OCI-LY1 (cell line): ENCODE measurements at regions not wholly inside any gene's neighbourhood (a gene's known extent, or its start where the extent isn't known, plus 50 kb on each side); places are given as distances from the start of the nearest gene placed in this dataset.

ENCODE experiments used
- H2AFZ ChIP-seq: fragments of 200-600 bp; sonication (generic), shearing (Covaris generic); 2 replicates; pipeline ENCODE4 v1.6.0; 2014; ENCODE audit warnings: antibody characterized with exemption, mild to moderate bottlenecking, low read length
- H3F3A ChIP-seq: fragments of 200-600 bp; sonication (generic), shearing (Covaris generic); 2 replicates; pipeline ENCODE4 v1.6.0; 2014; ENCODE audit warnings: mild to moderate bottlenecking, antibody characterized with exemption, low read length, moderate library complexity; ENCODE audit not compliant: insufficient read depth
- H3K27ac ChIP-seq: fragments of 200-600 bp; sonication (generic); 2 replicates; pipeline ENCODE4 v1.5.1; 2014; ENCODE audit warnings: low read length, mixed run types, mild to moderate bottlenecking, low read depth; ENCODE audit not compliant: poor library complexity, severe bottlenecking
- H3K27me3 ChIP-seq: fragments of 200-600 bp; sonication (generic); 2 replicates; pipeline ENCODE4 v1.6.0; 2014; ENCODE audit warnings: antibody characterized with exemption, mild to moderate bottlenecking, low read length, moderate library complexity; ENCODE audit not compliant: insufficient read depth
- H3K36me3 ChIP-seq: fragments of 200-600 bp; sonication (generic); 2 replicates; pipeline ENCODE4 v1.6.1; 2014; ENCODE audit warnings: mild to moderate bottlenecking, antibody characterized with exemption, low read length, moderate library complexity, mixed read lengths; ENCODE audit not compliant: insufficient read depth
- H3K4me1 ChIP-seq: fragments of 200-600 bp; sonication (generic); 2 replicates; pipeline ENCODE4 v1.5.1; 2014; ENCODE audit warnings: mild to moderate bottlenecking, low read length, moderate library complexity; ENCODE audit not compliant: insufficient read depth, severe bottlenecking
- H3K4me2 ChIP-seq: fragments of 200-600 bp; sonication (generic), shearing (Covaris generic); 2 replicates; pipeline ENCODE4 v1.6.1; 2014; ENCODE audit warnings: low read length
- H3K4me3 ChIP-seq: fragments of 200-600 bp; sonication (generic); 2 replicates; pipeline ENCODE4 v1.5.1; 2014; ENCODE audit warnings: low read length, low read depth, mild to moderate bottlenecking, mixed read lengths; ENCODE audit not compliant: poor library complexity, severe bottlenecking
- H3K79me2 ChIP-seq: fragments of 200-600 bp; shearing (Covaris generic); 2 replicates; pipeline ENCODE4 v1.6.1; 2016; ENCODE audit warnings: mixed run types, low read length, mixed read lengths; ENCODE audit not compliant: insufficient read depth
- H3K9ac ChIP-seq: fragments of 200-600 bp; sonication (generic), shearing (Covaris generic); 2 replicates; pipeline ENCODE4 v1.6.1; 2014; ENCODE audit warnings: mild to moderate bottlenecking, low read length, mixed read lengths
- H3K9me2 ChIP-seq: fragments of 200-600 bp; sonication (generic), shearing (Covaris generic); 2 replicates; pipeline ENCODE4 v1.6.1; 2014; ENCODE audit warnings: low read depth, mild to moderate bottlenecking, low read length, mixed read lengths
- H3K9me3 ChIP-seq: fragments of 200-600 bp; shearing (Covaris generic); 2 replicates; pipeline ENCODE4 v1.6.1; 2014; ENCODE audit warnings: low read length, mixed read lengths
- H4K20me1 ChIP-seq: fragments of 200-600 bp; sonication (generic), shearing (Covaris generic); 2 replicates; pipeline ENCODE4 v1.6.0; 2016; ENCODE audit warnings: mild to moderate bottlenecking, low read length; ENCODE audit not compliant: insufficient read depth
- CTCF ChIP-seq: fragments of 200-600 bp; sonication (generic), shearing (Covaris generic); IDR thresholded peaks from 2 replicates; pipeline ENCODE4 v1.5.1; 2017; ENCODE audit warnings: mild to moderate bottlenecking, antibody characterized with exemption, low read length, moderate library complexity, mixed read lengths
- EZH2 ChIP-seq: fragments of 200-600 bp; sonication (generic), shearing (Covaris generic); IDR thresholded peaks from 2 replicates; pipeline ENCODE4 v1.8.0; 2017; ENCODE audit warnings: borderline replicate concordance, mixed run types, mild to moderate bottlenecking, antibody characterized with exemption, low read length, moderate library complexity, mixed read lengths

DNA sequence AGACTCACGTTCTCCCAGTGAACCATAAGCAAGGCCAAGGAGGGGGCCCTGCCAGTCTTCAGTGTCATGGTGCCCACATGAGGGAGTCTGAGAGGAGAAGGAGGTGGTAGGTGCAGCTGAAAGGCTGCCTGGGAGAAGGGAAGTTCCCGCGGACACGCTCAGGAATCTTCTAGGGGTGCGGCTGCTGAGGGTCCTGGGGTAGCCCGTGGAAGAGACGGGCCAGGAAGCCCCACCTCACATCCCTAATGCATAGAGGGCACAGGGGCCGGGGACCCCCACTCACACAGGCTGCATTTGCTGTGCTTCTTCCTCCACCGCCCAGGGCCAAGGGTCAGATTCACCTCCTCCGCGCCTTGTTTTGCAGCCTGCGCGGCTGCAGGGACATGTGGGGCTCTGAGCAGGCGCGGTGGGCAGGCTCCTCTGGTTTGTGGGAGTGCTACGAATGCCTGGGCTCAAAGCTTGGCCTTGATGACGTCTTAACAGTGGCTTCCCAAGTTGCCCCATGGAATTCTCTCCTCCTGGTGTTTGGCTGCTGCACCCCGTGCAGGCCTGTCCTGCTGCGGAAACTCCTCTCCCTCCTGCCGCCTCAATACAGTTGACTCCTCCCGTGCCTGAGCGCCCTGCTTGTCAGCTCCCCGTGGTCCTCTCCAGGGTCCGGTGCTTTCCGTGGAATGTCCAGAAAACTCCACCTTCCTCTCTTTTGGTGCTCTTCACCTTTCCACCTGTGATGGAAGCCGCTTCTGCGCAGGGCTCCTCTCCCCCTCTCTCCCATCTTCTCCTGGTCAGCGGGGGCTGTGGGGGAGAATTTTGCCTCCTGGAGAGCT lies 95.7 kb downstream of the VAPA start:
- H3K9me3 ChIP-seq = no peaks in the 10 kb centered on the region

GRCh38 chr18:10010611-10011015 lies 96.8 kb downstream of the VAPA start:
- Histone ChIP-seq H3K9me2 (no peaks in the 10 kb centered on the region), H3K36me3 (no peaks in the 10 kb centered on the region), H3F3A (no peaks in the 10 kb centered on the region), H3K4me3 (no peak overlapping the region), H3K9me3 (no peaks in the 10 kb centered on the region), H3K4me2 (no peak overlapping the region), H3K4me1 (no peaks in the 10 kb centered on the region), H3K27me3 (no peaks in the 10 kb centered on the region; the same call in 1 of the 2 replicates), H3K79me2 (no peaks in the 10 kb centered on the region), H3K27ac (no peak overlapping the region), H2AFZ (no peak overlapping the region), H4K20me1 (no peaks in the 10 kb centered on the region), H3K9ac (no peak overlapping the region)
- TF ChIP-seq CTCF (no peak), EZH2 (no peak)

More for the DNA sequence above, 95.7 kb downstream of the VAPA start:
- Histone ChIP-seq H3K27me3 (no peaks in the 10 kb centered on the region; the same call in 1 of the 2 replicates), H2AFZ (no peak overlapping the region), H3K4me3 (no peak overlapping the region), H3K9ac (no peak overlapping the region), H3K4me1 (no peaks in the 10 kb centered on the region), H3F3A (no peaks in the 10 kb centered on the region), H4K20me1 (no peaks in the 10 kb centered on the region), H3K27ac (no peak overlapping the region), H3K79me2 (no peaks in the 10 kb centered on the region), H3K4me2 (no peak overlapping the region), H3K9me2 (no peaks in the 10 kb centered on the region), H3K36me3 (no peaks in the 10 kb centered on the region)
- TF ChIP-seq CTCF = no peak
- TF ChIP-seq EZH2 = no peak

DNA sequence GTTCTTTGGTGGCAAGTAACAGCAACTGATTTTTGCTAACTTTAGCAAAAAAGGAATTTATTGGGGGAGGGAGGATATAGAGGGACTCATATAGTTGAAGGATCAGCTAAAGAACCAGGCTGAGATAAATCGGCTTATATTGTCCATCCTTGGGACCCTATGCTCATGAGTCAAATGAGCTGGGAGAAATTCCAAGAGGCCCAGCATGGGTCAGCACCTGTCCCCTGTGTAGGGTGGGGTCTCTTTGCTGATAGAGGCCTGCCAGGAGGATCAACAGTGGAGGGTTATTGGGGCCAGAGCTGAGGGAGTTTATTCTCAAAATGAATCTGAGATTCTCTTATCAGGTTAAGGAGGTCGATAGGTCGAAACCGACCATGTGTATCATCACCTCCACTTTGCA lies 97.2 kb downstream of the VAPA start:
- Histone ChIP-seq H2AFZ (no peak overlapping the region), H3K27me3 (no peaks in the 10 kb centered on the region; the same call in 1 of the 2 replicates), H3K9me3 (no peaks in the 10 kb centered on the region), H3K9me2 (no peaks in the 10 kb centered on the region), H4K20me1 (no peaks in the 10 kb centered on the region), H3K36me3 (no peaks in the 10 kb centered on the region), H3K9ac (no peak overlapping the region), H3K4me2 (no peak overlapping the region), H3F3A (no peaks in the 10 kb centered on the region), H3K27ac (no peak overlapping the region), H3K4me1 (no peaks in the 10 kb centered on the region), H3K79me2 (no peaks in the 10 kb centered on the region), H3K4me3 (no peak overlapping the region)
- no peak for TF ChIP-seq CTCF
- TF ChIP-seq EZH2 = no peak
